ENCODE measurements at regions not wholly inside any gene's neighbourhood (a gene's known extent, or its start where the extent isn't known, plus 50 kb on each side); places are given as distances from the start of the nearest gene placed in this dataset.

GRCh38 chr6:16004934-16005679, 123.8 kb upstream of the MYLIP start:
- no peak overlapping the region for H3K4me2 ChIP-seq
- no peaks in the 10 kb centered on the region for H4K20me1 ChIP-seq (replicated peaks; ENCODE audit: insufficient read depth)
- peaks cover 15% of the 10 kb centered on the region; the same call in 1 of the 2 replicates for H3K9me2 ChIP-seq (ENCODE audit: insufficient read depth)
- H2AFZ ChIP-seq = no peak overlapping the region
- ATAC-seq = no peak
- Mint-ChIP-seq H3K27me3 (ENCODE audit: insufficient read depth, low read depth, poor library complexity) (no peaks in the 10 kb centered on the region), H3K4me3 (no peak overlapping the region), H3K36me3 (ENCODE audit: low read depth) (no peaks in the 10 kb centered on the region), H3K4me1 (no peaks in the 10 kb centered on the region), H3K27ac (no peak overlapping the region), H3K9me3 (peaks cover 3% of the 10 kb centered on the region; the same call in 2 of the 3 replicates)
- H3K4me1 ChIP-seq (ENCODE audit: insufficient read depth) = no peaks in the 10 kb centered on the region
- DNase-seq (ENCODE audit: low spot score) = no peak
- H3F3A ChIP-seq (replicated peaks; ENCODE audit: low read depth) = no peaks in the 10 kb centered on the region
- no peaks in the 10 kb centered on the region for H3K27me3 ChIP-seq (ENCODE audit: insufficient read depth)
- no peak overlapping the region for H3K27ac ChIP-seq (ENCODE audit: low read depth)
- H3K79me2 ChIP-seq (replicated peaks; ENCODE audit: insufficient read depth) = no peaks in the 10 kb centered on the region
- H3K36me3 ChIP-seq (ENCODE audit: insufficient read depth) = no peaks in the 10 kb centered on the region
- H3K4me3 ChIP-seq = no peak overlapping the region
- TF ChIP-seq EZH2 (IDR thresholded peaks at IDR 0.05; ENCODE audit: low read depth, unreplicated experiment) = no peak
- no peak for TF ChIP-seq NANOG (IDR thresholded peaks at IDR 0.05; ENCODE audit: borderline replicate concordance)
- no peak for TF ChIP-seq CTCF (conservative IDR thresholded peaks at IDR 0.05; ENCODE audit: low read depth in 2 of 2)
- TF ChIP-seq, protein P1, sequence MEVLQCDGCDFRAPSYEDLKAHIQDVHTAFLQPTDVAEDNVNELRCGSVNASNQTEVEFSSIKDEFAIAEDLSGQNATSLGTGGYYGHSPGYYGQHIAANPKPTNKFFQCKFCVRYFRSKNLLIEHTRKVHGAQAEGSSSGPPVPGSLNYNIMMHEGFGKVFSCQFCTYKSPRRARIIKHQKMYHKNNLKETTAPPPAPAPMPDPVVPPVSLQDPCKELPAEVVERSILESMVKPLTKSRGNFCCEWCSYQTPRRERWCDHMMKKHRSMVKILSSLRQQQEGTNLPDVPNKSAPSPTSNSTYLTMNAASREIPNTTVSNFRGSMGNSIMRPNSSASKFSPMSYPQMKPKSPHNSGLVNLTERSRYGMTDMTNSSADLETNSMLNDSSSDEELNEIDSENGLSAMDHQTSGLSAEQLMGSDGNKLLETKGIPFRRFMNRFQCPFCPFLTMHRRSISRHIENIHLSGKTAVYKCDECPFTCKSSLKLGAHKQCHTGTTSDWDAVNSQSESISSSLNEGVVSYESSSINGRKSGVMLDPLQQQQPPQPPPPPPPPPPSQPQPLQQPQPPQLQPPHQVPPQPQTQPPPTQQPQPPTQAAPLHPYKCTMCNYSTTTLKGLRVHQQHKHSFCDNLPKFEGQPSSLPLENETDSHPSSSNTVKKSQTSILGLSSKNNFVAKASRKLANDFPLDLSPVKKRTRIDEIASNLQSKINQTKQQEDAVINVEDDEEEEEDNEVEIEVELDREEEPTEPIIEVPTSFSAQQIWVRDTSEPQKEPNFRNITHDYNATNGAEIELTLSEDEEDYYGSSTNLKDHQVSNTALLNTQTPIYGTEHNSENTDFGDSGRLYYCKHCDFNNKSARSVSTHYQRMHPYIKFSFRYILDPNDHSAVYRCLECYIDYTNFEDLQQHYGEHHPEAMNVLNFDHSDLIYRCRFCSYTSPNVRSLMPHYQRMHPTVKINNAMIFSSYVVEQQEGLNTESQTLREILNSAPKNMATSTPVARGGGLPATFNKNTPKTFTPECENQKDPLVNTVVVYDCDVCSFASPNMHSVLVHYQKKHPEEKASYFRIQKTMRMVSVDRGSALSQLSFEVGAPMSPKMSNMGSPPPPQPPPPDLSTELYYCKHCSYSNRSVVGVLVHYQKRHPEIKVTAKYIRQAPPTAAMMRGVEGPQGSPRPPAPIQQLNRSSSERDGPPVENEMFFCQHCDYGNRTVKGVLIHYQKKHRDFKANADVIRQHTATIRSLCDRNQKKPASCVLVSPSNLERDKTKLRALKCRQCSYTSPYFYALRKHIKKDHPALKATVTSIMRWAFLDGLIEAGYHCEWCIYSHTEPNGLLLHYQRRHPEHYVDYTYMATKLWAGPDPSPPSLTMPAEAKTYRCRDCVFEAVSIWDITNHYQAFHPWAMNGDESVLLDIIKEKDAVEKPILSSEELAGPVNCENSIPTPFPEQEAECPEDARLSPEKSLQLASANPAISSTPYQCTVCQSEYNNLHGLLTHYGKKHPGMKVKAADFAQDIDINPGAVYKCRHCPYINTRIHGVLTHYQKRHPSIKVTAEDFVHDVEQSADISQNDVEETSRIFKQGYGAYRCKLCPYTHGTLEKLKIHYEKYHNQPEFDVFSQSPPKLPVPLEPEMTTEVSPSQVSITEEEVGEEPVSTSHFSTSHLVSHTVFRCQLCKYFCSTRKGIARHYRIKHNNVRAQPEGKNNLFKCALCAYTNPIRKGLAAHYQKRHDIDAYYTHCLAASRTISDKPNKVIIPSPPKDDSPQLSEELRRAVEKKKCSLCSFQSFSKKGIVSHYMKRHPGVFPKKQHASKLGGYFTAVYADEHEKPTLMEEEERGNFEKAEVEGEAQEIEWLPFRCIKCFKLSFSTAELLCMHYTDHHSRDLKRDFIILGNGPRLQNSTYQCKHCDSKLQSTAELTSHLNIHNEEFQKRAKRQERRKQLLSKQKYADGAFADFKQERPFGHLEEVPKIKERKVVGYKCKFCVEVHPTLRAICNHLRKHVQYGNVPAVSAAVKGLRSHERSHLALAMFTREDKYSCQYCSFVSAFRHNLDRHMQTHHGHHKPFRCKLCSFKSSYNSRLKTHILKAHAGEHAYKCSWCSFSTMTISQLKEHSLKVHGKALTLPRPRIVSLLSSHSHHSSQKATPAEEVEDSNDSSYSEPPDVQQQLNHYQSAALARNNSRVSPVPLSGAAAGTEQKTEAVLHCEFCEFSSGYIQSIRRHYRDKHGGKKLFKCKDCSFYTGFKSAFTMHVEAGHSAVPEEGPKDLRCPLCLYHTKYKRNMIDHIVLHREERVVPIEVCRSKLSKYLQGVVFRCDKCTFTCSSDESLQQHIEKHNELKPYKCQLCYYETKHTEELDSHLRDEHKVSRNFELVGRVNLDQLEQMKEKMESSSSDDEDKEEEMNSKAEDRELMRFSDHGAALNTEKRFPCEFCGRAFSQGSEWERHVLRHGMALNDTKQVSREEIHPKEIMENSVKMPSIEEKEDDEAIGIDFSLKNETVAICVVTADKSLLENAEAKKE (CRISPR knock-in tag; IDR thresholded peaks at IDR 0.05) = no peak
